Activated T-cell treated with anti-CD3 and anti-CD28 coated beads, Interleukin-2, amount 50 U/mL, for 72 hours (primary cell): ENCODE measurements at regions not wholly inside any gene's neighbourhood (a gene's known extent, or its start where the extent isn't known, plus 50 kb on each side); places are given as distances from the start of the nearest gene placed in this dataset.
A peak's percentile ranks its signal among the peaks of the same experiment; 100 is the strongest.
"Not testable (repeated sequence)": the region's sequence is repeated elsewhere in the genome, so short reads cannot be mapped to it uniquely, and the experiment has no call there.

Experiments
- ATAC-seq, 2 donors: fragments of 150-1000 bp; cut with Tn5 transposase; replicated peaks in 1 of 2; 2 replicates each; pipeline ENCODE4 v1.10.0; 2021; ENCODE audit warnings: moderate library complexity in 2 of 2, mild to moderate bottlenecking in 1 of 2
- DNase-seq, 2 donors: peaks; one replicate each; pipeline ENCODE4 v3.0.0; 2021 to 2022; ENCODE audit warnings: mixed read lengths in 1 of 2
- H3K27ac Mint-ChIP-seq: one replicate; pipeline ENCODE4 v1.8.0; 2022; ENCODE audit warnings: mild to moderate bottlenecking, moderate library complexity, mixed read lengths
- H3K27me3 Mint-ChIP-seq: one replicate; pipeline ENCODE4 v1.8.0; 2022; ENCODE audit warnings: low read depth, mixed read lengths
- H3K36me3 Mint-ChIP-seq, 2 donors: one replicate each; pipeline ENCODE4 v1.8.0; 2022; ENCODE audit warnings: mixed read lengths in 2 of 2, mild to moderate bottlenecking in 1 of 2; ENCODE audit not compliant: insufficient read depth in 2 of 2
- H3K4me1 Mint-ChIP-seq: one replicate; pipeline ENCODE4 v1.8.0; 2022; ENCODE audit warnings: low read depth, mixed read lengths
- H3K4me3 Mint-ChIP-seq, 2 donors: one replicate each; pipeline ENCODE4 v1.8.0; 2022; ENCODE audit warnings: mild to moderate bottlenecking in 2 of 2, mixed read lengths in 2 of 2, moderate library complexity in 2 of 2
- H3K9me3 Mint-ChIP-seq, 2 donors: one replicate each; pipeline ENCODE4 v1.8.0; 2022; ENCODE audit warnings: mixed read lengths in 2 of 2

GRCh38 chr18:59971144-59971543, 71.3 kb downstream of the PMAIP1 start:
- H3K27ac Mint-ChIP-seq: peak overlapping the region; percentile 34
- H3K36me3 Mint-ChIP-seq, DNase-seq, H3K9me3 Mint-ChIP-seq, H3K4me1 Mint-ChIP-seq, H3K4me3 Mint-ChIP-seq: not testable (repeated sequence)
- peak; percentile 32 to 50 for ATAC-seq
- peaks cover 25% of the 10 kb centered on the region for H3K27me3 Mint-ChIP-seq

- H3K36me3 Mint-ChIP-seq, H3K4me3 Mint-ChIP-seq, ATAC-seq: not testable (repeated sequence)
These were observed 69.8 kb downstream of the PMAIP1 start for GRCh38 chr18:59969477-59970028.

GRCh38 chr18:59968583-59968982, 68.8 kb downstream of the PMAIP1 start:
- Mint-ChIP-seq H3K27me3 (peaks cover 34% of the 10 kb centered on the region), H3K9me3 (peaks cover 0 to 3% of the 10 kb centered on the region in 2 donors), H3K4me3 (no peak overlapping the region), H3K36me3 (peaks cover 0 to 4% of the 10 kb centered on the region in 2 donors), H3K27ac (no peak overlapping the region), H3K4me1 (peaks cover 5% of the 10 kb centered on the region)
- ATAC-seq: no peak
- no peak for DNase-seq

More at GRCh38 chr18:59969477-59970028, 69.8 kb downstream of the PMAIP1 start:
- not testable (repeated sequence) for H3K27ac Mint-ChIP-seq, H3K9me3 Mint-ChIP-seq, H3K4me1 Mint-ChIP-seq, DNase-seq
- peaks cover 33% of the 10 kb centered on the region for H3K27me3 Mint-ChIP-seq

- ATAC-seq (no peak), DNase-seq (no peak)
- no peak overlapping the region for H3K4me3 Mint-ChIP-seq
- peaks cover 0 to 4% of the 10 kb centered on the region in 2 donors for H3K36me3 Mint-ChIP-seq
- peaks cover 41% of the 10 kb centered on the region for H3K27me3 Mint-ChIP-seq
- peaks cover 0 to 3% of the 10 kb centered on the region in 2 donors for H3K9me3 Mint-ChIP-seq
- no peak overlapping the region for H3K27ac Mint-ChIP-seq
- peaks cover 5% of the 10 kb centered on the region for H3K4me1 Mint-ChIP-seq
These were observed 68.1 kb downstream of the PMAIP1 start for GRCh38 chr18:59967878-59968277.

DNA sequence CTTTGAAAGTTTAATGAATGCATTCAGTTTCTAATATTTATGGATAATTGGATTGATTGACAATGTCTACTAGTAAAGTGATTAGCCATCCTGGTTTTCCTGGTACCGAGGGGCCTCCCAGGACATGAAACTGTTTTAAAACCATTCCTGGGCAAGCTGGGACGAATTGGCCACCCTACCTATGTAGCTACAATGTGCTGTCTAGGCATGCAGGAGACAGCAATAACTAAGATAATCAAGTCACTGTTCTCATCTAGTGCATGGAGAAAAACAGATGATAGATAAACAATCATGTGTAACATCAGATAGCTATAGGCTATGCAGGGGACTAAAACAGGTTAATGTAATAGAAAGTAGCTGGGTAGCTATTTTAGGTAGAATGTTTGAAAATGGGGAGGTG, 67.1 kb downstream of the PMAIP1 start:
- Mint-ChIP-seq H3K36me3 (peaks cover 0 to 3% of the 10 kb centered on the region in 2 donors), H3K9me3 (peaks cover 0 to 3% of the 10 kb centered on the region in 2 donors), H3K27ac (no peak overlapping the region), H3K4me3 (no peak overlapping the region), H3K27me3 (peaks cover 39% of the 10 kb centered on the region), H3K4me1 (peaks cover 5% of the 10 kb centered on the region)
- no peak for DNase-seq
- ATAC-seq: no peak

- Mint-ChIP-seq H3K4me3 (no peak overlapping the region), H3K36me3 (peaks cover 0 to 2% of the 10 kb centered on the region in 2 donors), H3K27me3 (peaks cover 54% of the 10 kb centered on the region), H3K9me3 (no peaks in the 10 kb centered on the region), H3K27ac (no peak overlapping the region), H3K4me1 (peaks cover 16% of the 10 kb centered on the region)
- ATAC-seq (no peak), DNase-seq (no peak)
These were observed 63.4 kb downstream of the PMAIP1 start for GRCh38 chr18:59963229-59963628.

DNA sequence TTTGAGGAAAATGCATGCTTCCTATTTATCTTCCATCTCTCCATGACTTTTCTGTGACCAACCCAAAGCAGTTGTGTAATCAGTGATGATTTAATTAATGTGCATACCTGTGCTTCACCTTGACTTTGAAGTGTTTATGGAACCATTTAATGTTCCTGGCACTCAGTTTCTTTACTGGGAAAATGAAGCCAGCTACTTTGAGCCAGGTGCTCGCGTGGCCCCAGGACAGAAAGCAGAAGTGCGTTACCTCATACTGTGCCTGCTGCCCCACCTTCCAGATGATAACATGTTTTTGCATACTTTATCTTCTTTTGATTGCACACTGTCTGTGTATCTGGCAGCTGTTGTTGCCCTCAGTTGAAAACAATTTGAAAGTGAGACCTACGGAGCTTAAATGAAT, 61.3 kb downstream of the PMAIP1 start:
- peaks cover 53% of the 10 kb centered on the region for H3K27me3 Mint-ChIP-seq
- no peak overlapping the region for H3K4me3 Mint-ChIP-seq
- no peak overlapping the region for H3K27ac Mint-ChIP-seq
- H3K4me1 Mint-ChIP-seq: peaks cover 16% of the 10 kb centered on the region
- no peaks in the 10 kb centered on the region for H3K9me3 Mint-ChIP-seq
- ATAC-seq (no peak), DNase-seq (no peak)
- no peaks in the 10 kb centered on the region for H3K36me3 Mint-ChIP-seq

DNA sequence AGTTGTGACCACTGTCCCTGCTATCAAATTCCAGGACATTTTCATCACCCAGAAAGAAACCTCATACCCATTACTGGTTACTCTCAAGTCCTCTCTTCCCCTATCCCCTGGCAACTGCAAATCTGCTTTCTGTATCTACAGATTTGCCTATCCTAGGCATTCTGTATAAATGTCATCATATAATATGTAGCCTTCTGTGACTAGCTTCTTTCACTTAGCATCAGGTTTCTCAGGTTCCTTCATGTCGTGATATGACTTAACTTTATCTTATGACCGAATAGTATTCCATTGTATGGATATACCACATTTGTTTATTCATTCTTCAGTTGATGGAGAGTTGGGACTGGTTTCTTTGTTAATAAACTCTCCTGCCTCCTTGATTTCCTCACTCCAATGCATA, 60.5 kb downstream of the PMAIP1 start:
- H3K36me3 Mint-ChIP-seq: no peaks in the 10 kb centered on the region
- peaks cover 48% of the 10 kb centered on the region for H3K27me3 Mint-ChIP-seq
- ATAC-seq (peak in 1 of 2 donors; percentile 47), DNase-seq (no peak)
- H3K4me1 Mint-ChIP-seq: peaks cover 16% of the 10 kb centered on the region
- no peak overlapping the region for H3K27ac Mint-ChIP-seq
- H3K9me3 Mint-ChIP-seq: no peaks in the 10 kb centered on the region
- H3K4me3 Mint-ChIP-seq: no peak overlapping the region

GRCh38 chr18:59959606-59960005, 59.8 kb downstream of the PMAIP1 start:
- H3K4me1 Mint-ChIP-seq: peaks cover 19% of the 10 kb centered on the region
- DNase-seq: no peak
- no peak overlapping the region for H3K27ac Mint-ChIP-seq
- peaks cover 44% of the 10 kb centered on the region for H3K27me3 Mint-ChIP-seq
- no peaks in the 10 kb centered on the region for H3K36me3 Mint-ChIP-seq
- no peak overlapping the region for H3K4me3 Mint-ChIP-seq
- H3K9me3 Mint-ChIP-seq: no peaks in the 10 kb centered on the region
- no peak for ATAC-seq

DNA sequence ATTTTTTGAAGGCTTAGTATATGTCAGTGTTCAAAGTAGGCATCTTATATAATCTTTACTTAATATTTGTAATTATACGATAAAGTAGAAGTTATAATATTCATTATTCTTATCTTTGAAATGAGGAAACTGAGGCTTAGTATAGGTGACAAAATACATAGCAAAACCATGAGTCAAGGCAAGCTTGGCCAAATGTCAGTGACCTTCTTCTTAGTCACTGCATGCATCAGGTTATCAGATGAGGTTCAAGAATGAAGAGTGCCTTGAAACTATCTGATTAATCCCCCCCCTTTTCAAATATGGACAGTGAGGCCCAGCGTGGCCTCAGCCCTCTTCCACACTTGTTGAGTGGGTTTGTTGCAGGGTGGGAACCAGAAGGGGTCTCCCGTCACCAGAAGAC, 59.3 kb downstream of the PMAIP1 start:
- H3K4me1 Mint-ChIP-seq: peaks cover 24% of the 10 kb centered on the region
- H3K27ac Mint-ChIP-seq: no peak overlapping the region
- ATAC-seq: peak; percentile 50 to 66
- H3K4me3 Mint-ChIP-seq: no peak overlapping the region
- peaks cover 48% of the 10 kb centered on the region for H3K27me3 Mint-ChIP-seq
- no peaks in the 10 kb centered on the region for H3K9me3 Mint-ChIP-seq
- H3K36me3 Mint-ChIP-seq: no peaks in the 10 kb centered on the region
- no peak for DNase-seq

- no peak overlapping the region for H3K27ac Mint-ChIP-seq
- H3K4me1 Mint-ChIP-seq: peaks cover 35% of the 10 kb centered on the region
- no peaks in the 10 kb centered on the region for H3K36me3 Mint-ChIP-seq
- ATAC-seq: no peak
- no peak for DNase-seq
- H3K4me3 Mint-ChIP-seq: no peak overlapping the region
- peaks cover 40% of the 10 kb centered on the region for H3K27me3 Mint-ChIP-seq
- no peaks in the 10 kb centered on the region for H3K9me3 Mint-ChIP-seq
These were observed 58.2 kb downstream of the PMAIP1 start for GRCh38 chr18:59957957-59958356.

GRCh38 chr18:59954755-59955156, 55.0 kb downstream of the PMAIP1 start:
- H3K4me1 Mint-ChIP-seq: peaks cover 56% of the 10 kb centered on the region
- no peaks in the 10 kb centered on the region for H3K9me3 Mint-ChIP-seq
- ATAC-seq (no peak), DNase-seq (no peak)
- H3K36me3 Mint-ChIP-seq: no peaks in the 10 kb centered on the region
- H3K27ac Mint-ChIP-seq: no peak overlapping the region
- peaks cover 14% of the 10 kb centered on the region for H3K27me3 Mint-ChIP-seq
- H3K4me3 Mint-ChIP-seq: no peak overlapping the region

DNA sequence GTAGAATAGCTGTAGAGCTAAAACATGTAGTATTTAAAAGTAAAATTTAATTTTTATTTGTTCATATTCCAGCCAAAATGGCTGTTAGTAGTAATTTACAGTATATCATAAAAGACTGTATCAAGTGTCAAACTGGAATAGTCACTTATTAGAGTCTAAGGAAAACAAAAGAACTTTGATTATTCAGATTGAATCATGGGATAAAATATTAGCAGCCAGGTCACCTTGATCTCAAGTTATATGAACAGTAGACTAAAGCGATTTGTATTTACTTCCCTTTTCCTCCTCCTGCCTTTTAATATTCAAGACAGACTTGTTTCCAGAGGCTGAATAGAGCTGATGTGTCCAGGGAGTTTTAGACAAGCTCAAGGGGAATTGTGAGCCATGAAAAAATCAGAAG, 54.4 kb downstream of the PMAIP1 start:
- no peak for DNase-seq
- no peak for ATAC-seq
- Mint-ChIP-seq H3K4me3 (no peak overlapping the region), H3K27me3 (peaks cover 14% of the 10 kb centered on the region), H3K36me3 (no peaks in the 10 kb centered on the region), H3K9me3 (no peaks in the 10 kb centered on the region), H3K4me1 (peaks cover 56% of the 10 kb centered on the region), H3K27ac (no peak overlapping the region)
